HL-60/S4 treated with retinoic acid at 250 ng/mL for 4 days and 3 days (cell line): ENCODE measurements at regions not wholly inside any gene's neighbourhood (a gene's known extent, or its start where the extent isn't known, plus 50 kb on each side); places are given as distances from the start of the nearest gene placed in this dataset.

Experiments used
- in situ Hi-C: fragments of 300-500 bp; cut with MboI; formaldehyde crosslinking; loops from 2 replicates; pipeline ENCODE4 v1.7.0; 2022; ENCODE audit warnings: low sequenced_read_pairs

- in situ Hi-C loops: no loop called here
These were observed 1131.0 kb downstream of the MAT2B start for GRCh38 chr5:164636456-164636855.

- in situ Hi-C loops: no loop called here
These were observed 1132.6 kb downstream of the MAT2B start for GRCh38 chr5:164637931-164638521.

GRCh38 chr5:164649266-164649665 lies 1143.8 kb downstream of the MAT2B start:
- in situ Hi-C loops: no loop called here

GRCh38 chr5:164650427-164650826 lies 1145.0 kb downstream of the MAT2B start:
- in situ Hi-C loops: no loop called here

- in situ Hi-C loops: no loop called here
These were observed 1146.3 kb downstream of the MAT2B start for GRCh38 chr5:164651546-164652275.

GRCh38 chr5:164652276-164652660 lies 1146.8 kb downstream of the MAT2B start:
- in situ Hi-C loops: no loop called here

GRCh38 chr5:164663198-164663989 lies 1158.0 kb downstream of the MAT2B start:
- in situ Hi-C loops: no loop called here

GRCh38 chr5:164671640-164672039 lies 1166.2 kb downstream of the MAT2B start:
- in situ Hi-C loops: no loop called here

- in situ Hi-C loops: no loop called here
These were observed 1166.8 kb downstream of the MAT2B start for GRCh38 chr5:164672205-164672604.

GRCh38 chr5:164672931-164673694 lies 1167.7 kb downstream of the MAT2B start:
- in situ Hi-C loops: no loop called here

GRCh38 chr5:164679461-164679860 lies 1174.0 kb downstream of the MAT2B start:
- in situ Hi-C loops: no loop called here

- in situ Hi-C loops: no loop called here
These were observed 1174.8 kb downstream of the MAT2B start for GRCh38 chr5:164680216-164680615.

- in situ Hi-C loops: no loop called here
These were observed 1175.5 kb downstream of the MAT2B start for GRCh38 chr5:164680812-164681520.

- in situ Hi-C loops: no loop called here
These were observed 1182.0 kb downstream of the MAT2B start for GRCh38 chr5:164687391-164687790.

- in situ Hi-C loops: no loop called here
These were observed 1183.0 kb downstream of the MAT2B start for GRCh38 chr5:164688437-164688836.

GRCh38 chr5:164708831-164709230 lies 1203.4 kb downstream of the MAT2B start:
- in situ Hi-C loops: no loop called here

- in situ Hi-C loops: no loop called here
These were observed 1208.3 kb downstream of the MAT2B start for GRCh38 chr5:164713682-164714081.

GRCh38 chr5:164721116-164721515 lies 1215.7 kb downstream of the MAT2B start:
- in situ Hi-C loops: no loop called here

- in situ Hi-C loops: no loop called here
These were observed 1216.2 kb downstream of the MAT2B start for GRCh38 chr5:164721656-164722055.

GRCh38 chr5:164722702-164723101 lies 1217.3 kb downstream of the MAT2B start:
- in situ Hi-C loops: no loop called here

GRCh38 chr5:164727012-164727411 lies 1221.6 kb downstream of the MAT2B start:
- in situ Hi-C loops: no loop called here
